Lower lobe of right lung (tissue), 2 donors: ENCODE measurements at regions not wholly inside any gene's neighbourhood (a gene's known extent, or its start where the extent isn't known, plus 50 kb on each side); places are given as distances from the start of the nearest gene placed in this dataset.
"Not testable (repeated sequence)": the region's sequence is repeated elsewhere in the genome, so short reads cannot be mapped to it uniquely, and the experiment has no call there.

Source experiments
- ATAC-seq, 2 donors: fragments of 200-7000 bp; cut with Tn5 transposase; one replicate each; pipeline ENCODE4 v1.9.1; 2020 to 2022; ENCODE audit warnings: mild to moderate bottlenecking in 2 of 2, moderate library complexity in 2 of 2
- DNase-seq: peaks from one replicate; pipeline ENCODE4 v3.0.0-alpha.2; 2020
- H3K27ac ChIP-seq: fragments of 200-600 bp; one replicate; pipeline ENCODE4 v1.8.0; 2022
- H3K27me3 ChIP-seq: fragments of 200-600 bp; one replicate; pipeline ENCODE4 v1.8.0; 2022; ENCODE audit warnings: low read depth
- H3K36me3 ChIP-seq: fragments of 200-600 bp; one replicate; pipeline ENCODE4 v1.8.0; 2022; ENCODE audit warnings: mild to moderate bottlenecking
- H3K4me1 ChIP-seq: fragments of 200-600 bp; one replicate; pipeline ENCODE4 v1.8.0; 2022
- H3K4me3 ChIP-seq: fragments of 200-600 bp; one replicate; pipeline ENCODE4 v1.8.0; 2022; ENCODE audit warnings: mild to moderate bottlenecking
- H3K9me3 ChIP-seq: fragments of 200-600 bp; one replicate; pipeline ENCODE4 v1.8.0; 2022
- CTCF ChIP-seq: fragments of 200-600 bp; IDR thresholded peaks from one replicate; pipeline ENCODE4 v1.8.0; 2022; ENCODE audit warnings: antibody characterized with exemption, mild to moderate bottlenecking
- intact Hi-C: fragments of 100-400 bp; cut with DNase I; formaldehyde crosslinking; loops from one replicate; pipeline ENCODE4 v1.11.0; 2022
- donor health status: DM: no; HTN: yes; CAD: no; lungs with severe emphysema.

DNA sequence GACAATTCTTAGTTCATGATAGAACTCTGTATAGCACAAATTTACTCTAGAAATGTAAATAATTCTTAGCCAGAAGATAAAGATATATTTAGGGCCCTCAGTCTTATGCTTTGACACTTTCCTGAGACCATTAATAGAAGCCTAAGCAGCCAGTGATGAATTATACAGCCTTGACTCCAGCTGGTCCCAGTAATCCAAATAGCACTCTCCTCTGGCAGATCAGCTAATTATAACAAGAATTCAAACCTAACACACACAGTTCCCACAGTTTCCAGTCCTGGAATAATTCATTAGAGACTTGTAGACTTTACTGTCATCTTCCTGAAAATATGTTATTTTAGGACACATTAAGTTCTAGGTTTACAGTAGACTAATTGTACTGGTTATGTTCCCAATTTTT is 50.4 kb downstream of the SHOC1 start:
- Histone ChIP-seq H3K4me1 (no peaks in the 10 kb centered on the region), H3K36me3 (no peaks in the 10 kb centered on the region), H3K27me3 (no peaks in the 10 kb centered on the region), H3K9me3 (no peaks in the 10 kb centered on the region), H3K4me3 (no peak overlapping the region), H3K27ac (no peak overlapping the region)
- no peak for DNase-seq
- no peak for ATAC-seq
- TF ChIP-seq CTCF = no peak
- intact Hi-C loops = no loop called here

GRCh38 chr9:111743275-111743674 is 51.5 kb downstream of the SHOC1 start:
- ATAC-seq = no peak

DNA sequence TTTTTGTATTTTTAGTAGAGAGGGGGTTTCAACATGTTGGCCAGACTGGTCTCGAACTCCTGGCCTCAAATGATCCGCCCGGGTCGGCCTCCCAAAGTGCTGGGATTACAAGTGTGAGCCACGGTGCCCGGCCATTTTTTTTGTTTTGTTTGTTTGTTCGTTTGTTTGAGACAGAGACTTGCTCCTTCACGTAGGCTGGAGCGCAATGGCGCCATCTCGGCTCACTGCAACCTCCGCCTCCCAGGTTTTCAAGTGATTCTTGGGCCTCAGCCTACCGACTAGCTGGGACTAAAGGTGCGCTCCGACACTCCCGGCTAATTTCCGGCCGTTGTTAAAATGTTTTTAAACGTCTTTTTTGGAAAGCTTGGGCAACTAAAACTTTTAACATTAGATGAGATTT is 54.0 kb downstream of the SHOC1 start:
- no peaks in the 10 kb centered on the region for H3K9me3 ChIP-seq
- H3K27me3 ChIP-seq = no peaks in the 10 kb centered on the region
- no peak overlapping the region for H3K4me3 ChIP-seq
- DNase-seq (no peak), ATAC-seq (no peak)
- H3K36me3 ChIP-seq = no peaks in the 10 kb centered on the region
- H3K27ac ChIP-seq = no peak overlapping the region
- H3K4me1 ChIP-seq = no peaks in the 10 kb centered on the region
- intact Hi-C loops = no loop called here
- no peak for TF ChIP-seq CTCF

More at GRCh38 chr9:111743275-111743674, 51.5 kb downstream of the SHOC1 start:
- H3K4me1 ChIP-seq = no peaks in the 10 kb centered on the region
- H3K27ac ChIP-seq = no peak overlapping the region
- no peaks in the 10 kb centered on the region for H3K27me3 ChIP-seq
- no peak for TF ChIP-seq CTCF
- DNase-seq = no peak
- no peaks in the 10 kb centered on the region for H3K9me3 ChIP-seq
- no peak overlapping the region for H3K4me3 ChIP-seq
- intact Hi-C loops = no loop called here
- no peaks in the 10 kb centered on the region for H3K36me3 ChIP-seq

DNA sequence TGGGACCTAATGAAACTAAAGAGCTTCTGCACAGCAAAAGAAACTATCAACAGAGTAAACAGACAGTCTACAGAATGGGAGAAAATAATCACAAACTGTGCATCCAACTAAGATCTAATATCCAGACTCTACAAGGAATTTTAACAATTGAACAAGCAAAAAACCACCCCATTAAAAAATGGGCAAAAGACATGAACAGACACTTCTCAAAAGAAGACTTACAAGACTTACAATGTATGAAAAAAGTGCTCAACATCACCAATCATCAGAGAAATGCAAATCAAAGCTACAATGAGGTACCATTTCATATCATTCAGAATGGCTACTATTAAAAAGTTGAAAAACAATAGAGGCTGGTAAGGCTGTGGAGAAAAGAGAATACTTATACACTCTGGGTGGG is 58.0 kb downstream of the SHOC1 start:
- no peaks in the 10 kb centered on the region for H3K9me3 ChIP-seq
- no peaks in the 10 kb centered on the region for H3K27me3 ChIP-seq
- no peaks in the 10 kb centered on the region for H3K36me3 ChIP-seq
- no peak overlapping the region for H3K27ac ChIP-seq
- no peaks in the 10 kb centered on the region for H3K4me1 ChIP-seq
- intact Hi-C loops = no loop called here
- no peak for TF ChIP-seq CTCF
- H3K4me3 ChIP-seq = no peak overlapping the region
- DNase-seq (no peak), ATAC-seq (no peak)

DNA sequence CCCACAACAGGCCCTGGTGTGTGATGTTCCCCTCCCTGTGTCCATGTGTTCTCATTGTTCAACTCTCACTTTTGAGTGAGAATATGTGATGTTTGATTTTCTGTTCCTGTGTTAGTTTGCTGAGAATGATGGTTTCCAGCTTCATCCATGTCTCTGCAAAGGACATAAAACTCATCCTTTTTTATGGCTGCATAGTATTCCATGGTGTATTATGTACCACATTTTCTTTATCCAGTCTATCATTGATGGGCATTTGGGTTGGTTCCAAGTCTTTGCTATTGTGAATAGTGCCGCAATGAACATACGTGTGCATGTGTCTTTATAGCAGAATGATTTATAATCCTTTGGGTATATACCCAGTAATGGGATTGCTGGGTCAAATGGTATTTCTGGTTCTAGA is 59.4 kb downstream of the SHOC1 start:
- H3K4me1 ChIP-seq, intact Hi-C loops, H3K27me3 ChIP-seq, DNase-seq, ATAC-seq, H3K9me3 ChIP-seq, H3K36me3 ChIP-seq, H3K27ac ChIP-seq, H3K4me3 ChIP-seq: not testable (repeated sequence)

GRCh38 chr9:111731928-111732327 is 62.8 kb downstream of the SHOC1 start:
- intact Hi-C loops = no loop called here
- DNase-seq (no peak), ATAC-seq (no peak)

More at GRCh38 chr9:111731928-111732327, 62.8 kb downstream of the SHOC1 start:
- Histone ChIP-seq H3K4me1 (no peaks in the 10 kb centered on the region), H3K4me3 (no peak overlapping the region), H3K36me3 (no peaks in the 10 kb centered on the region), H3K9me3 (peaks cover 10% of the 10 kb centered on the region), H3K27ac (no peak overlapping the region), H3K27me3 (no peaks in the 10 kb centered on the region)
- no peak for TF ChIP-seq CTCF
